Mammary epithelial cell (primary cell): ENCODE measurements at regions not wholly inside any gene's neighbourhood (a gene's known extent, or its start where the extent isn't known, plus 50 kb on each side); places are given as distances from the start of the nearest gene placed in this dataset.

Source experiments
- CTCF ChIP-seq, 2 donors: IDR thresholded peaks in 1 of 2; conservative IDR thresholded peaks in 1 of 2; 2 replicates each; pipeline ENCODE4 v1.5.1; 2011 to 2012; ENCODE audit warnings: inconsistent platforms in 2 of 2, low read length in 2 of 2, mild to moderate bottlenecking in 2 of 2, control low read depth in 1 of 2, low read depth in 1 of 2; ENCODE audit not compliant: insufficient read depth in 1 of 2; ENCODE audit errors: extremely low read depth in 1 of 2
- EZH2 ChIP-seq: IDR thresholded peaks from 2 replicates; pipeline ENCODE4 v1.6.1; 2012; ENCODE audit warnings: low read length, inconsistent platforms, borderline replicate concordance

GRCh38 chr17:13671771-13672170 lies 70.0 kb upstream of the HS3ST3A1 start:
- TF ChIP-seq CTCF (conservative IDR thresholded peaks at IDR 0.05 in 1 of 2, IDR thresholded peaks at IDR 0.05 in 1 of 2; ENCODE audit: extremely low read depth in 1 of 2, insufficient read depth in 1 of 2, low read depth in 1 of 2, low read length in 2 of 2) (no peak), EZH2 (no peak)
